ENCODE measurements at regions not wholly inside any gene's neighbourhood (a gene's known extent, or its start where the extent isn't known, plus 50 kb on each side); places are given as distances from the start of the nearest gene placed in this dataset.
A peak's percentile ranks its signal among the peaks of the same experiment; 100 is the strongest.
"Not testable (repeated sequence)": the region's sequence is repeated elsewhere in the genome, so short reads cannot be mapped to it uniquely, and the experiment has no call there.

GRCh38 chr5:8828596-8829322, 717.1 kb downstream of the SEMA5A start:
- DNase-seq = no peak

DNA sequence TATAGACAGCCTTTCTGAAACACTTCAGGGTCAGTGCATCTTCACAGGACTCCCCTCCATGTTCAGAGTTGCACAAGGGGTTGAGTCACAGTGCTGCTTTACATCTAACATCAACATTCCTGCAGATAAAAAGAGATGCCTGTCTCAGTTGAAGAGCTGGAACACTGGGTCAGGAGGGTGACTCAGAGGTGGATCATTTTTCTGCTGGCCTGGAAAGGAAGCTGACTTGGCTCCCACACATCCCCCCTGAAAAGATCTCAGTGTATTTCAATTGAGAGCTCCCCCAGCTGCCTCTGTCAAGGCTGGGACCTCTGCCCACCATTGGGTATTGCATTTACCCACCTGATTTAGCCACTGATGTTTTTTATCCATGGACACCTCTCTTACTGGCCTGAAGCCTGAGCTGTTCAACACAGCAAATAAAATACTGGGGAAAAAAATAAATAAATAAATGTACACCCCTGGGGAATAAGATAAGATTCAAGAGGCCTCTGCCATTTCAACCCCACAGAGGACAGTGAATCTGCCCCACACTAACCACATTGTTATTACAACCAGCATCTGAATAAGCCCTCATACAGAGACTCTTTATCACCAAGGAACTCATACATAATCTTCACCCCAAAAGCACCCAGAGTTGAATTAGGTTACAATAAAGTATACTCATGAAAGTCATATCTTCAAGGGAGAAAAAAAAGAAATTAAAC, 716.4 kb downstream of the SEMA5A start:
- no peak for DNase-seq

DNA sequence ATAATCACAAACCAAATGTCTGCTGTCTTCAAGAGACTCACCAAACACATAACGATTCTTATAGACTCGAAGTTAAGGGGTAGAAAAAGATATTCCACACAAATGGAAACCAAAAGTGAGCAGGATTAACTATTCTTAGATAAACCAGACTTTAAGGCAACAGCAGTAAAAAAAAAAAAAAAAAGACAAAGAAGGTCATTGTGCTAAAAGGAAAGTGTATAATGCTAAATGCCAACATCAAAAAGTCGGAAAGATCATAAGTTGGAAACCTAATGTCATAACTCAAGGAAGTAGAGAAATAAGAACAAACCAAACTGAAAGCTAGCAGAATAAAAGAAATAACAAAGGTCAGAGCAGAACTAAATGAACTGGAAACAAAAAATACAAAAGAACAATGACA, 714.6 kb downstream of the SEMA5A start:
- no peak for DNase-seq

DNA sequence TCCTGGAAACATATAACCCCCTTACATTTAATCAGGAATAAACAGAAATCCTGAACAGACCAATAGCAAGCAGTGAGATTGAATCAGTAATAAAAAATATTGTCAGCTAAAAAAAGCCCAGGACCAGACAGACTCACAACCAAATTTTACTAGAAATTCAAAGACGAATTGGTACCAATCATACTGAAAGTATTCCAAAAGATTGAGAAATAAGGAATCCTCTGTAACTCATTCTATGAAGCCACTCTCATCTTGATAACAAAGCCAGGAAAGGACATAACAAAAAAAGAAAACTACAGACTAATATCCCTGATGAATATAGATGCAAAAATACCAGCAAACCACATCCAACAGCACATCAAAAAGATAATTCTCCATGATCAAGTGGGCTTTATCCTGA, 714.0 kb downstream of the SEMA5A start:
- no peak for DNase-seq

DNA sequence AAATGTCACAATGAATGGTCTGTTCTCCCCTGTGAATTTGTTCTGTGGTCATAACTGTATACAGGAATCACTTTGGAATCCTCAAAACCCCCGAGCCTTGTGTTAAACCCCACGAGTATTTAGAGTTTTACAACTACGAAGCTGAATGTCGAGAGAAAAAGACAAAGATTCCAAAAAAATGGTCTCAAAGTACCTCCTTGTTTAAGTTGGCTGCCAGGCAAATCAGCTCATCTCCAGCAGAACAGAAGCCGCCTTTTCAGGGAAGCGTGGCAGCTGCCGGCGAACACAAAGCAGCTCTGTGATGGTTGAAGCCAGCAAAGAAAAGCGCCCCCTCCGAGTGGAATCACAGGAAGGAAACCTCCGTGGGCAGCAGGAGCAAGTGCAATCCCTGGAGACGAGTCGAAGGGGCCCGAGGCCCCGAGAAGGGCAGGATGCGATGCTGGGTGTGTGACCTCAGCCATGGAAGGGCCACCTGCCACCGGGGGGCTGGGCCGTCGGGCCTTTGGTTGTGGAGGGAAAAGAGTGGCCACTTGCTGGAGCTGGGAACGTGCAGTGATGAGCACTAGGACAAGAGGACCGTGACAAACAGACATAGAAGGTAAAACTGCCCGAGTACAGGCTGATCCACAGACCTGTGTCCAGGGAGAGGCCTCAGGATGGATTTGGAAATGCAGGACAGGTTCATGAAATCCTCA, 706.4 kb downstream of the SEMA5A start:
- DNase-seq = no peak

GRCh38 chr5:8840237-8840636, 705.6 kb downstream of the SEMA5A start:
- no peak for DNase-seq

DNA sequence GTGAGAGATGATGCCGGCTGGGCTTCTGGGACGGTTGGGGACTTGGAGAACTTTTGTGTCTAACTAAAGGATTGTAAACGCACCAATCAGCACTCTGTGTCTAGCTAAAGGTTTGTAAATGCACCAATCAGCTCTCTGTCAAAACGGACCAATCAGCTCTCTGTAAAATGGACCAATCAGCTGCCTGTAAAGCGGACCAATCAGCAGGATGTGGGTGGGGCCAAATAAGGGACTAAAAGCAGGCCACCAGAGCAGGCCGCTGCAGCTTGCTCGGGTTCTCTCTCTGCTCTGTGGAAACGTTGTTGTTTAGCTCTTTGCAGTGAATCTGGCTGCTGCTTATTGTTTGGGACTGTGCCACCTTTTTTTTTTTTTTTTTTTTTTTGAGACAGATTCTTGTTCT, 705.1 kb downstream of the SEMA5A start:
- DNase-seq = not testable (repeated sequence)

DNA sequence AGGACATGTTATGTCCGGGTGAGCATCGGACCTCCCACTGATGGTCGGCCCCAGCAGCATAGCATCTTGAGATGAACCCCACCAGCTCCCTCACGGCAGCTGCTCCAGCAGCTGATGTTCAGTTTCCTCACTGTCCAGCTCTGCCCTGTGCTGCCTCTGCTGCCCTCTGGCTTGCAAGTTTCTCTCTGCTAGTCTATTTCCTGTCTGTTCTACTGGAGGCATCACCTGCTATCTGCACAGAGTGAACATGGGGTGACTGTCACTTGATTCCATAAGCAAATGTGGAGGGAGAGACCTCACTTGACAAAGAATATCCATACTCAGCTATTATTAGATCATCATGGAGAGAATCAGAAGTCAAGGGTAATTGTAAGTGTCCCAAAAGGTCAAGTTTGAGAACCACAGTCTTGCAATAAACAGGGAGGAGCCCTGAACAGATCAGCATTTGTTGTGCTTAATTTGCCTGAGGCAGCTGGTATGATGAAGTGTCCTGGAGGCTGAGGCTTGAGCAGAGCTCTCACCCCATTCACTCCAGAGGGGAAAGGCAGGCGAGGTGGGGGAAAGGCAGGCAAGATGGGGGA, 702.8 kb downstream of the SEMA5A start:
- peak; percentile 51 for DNase-seq

- DNase-seq = peak; percentile 83
These were observed 702.1 kb downstream of the SEMA5A start for GRCh38 chr5:8843771-8844170.

DNA sequence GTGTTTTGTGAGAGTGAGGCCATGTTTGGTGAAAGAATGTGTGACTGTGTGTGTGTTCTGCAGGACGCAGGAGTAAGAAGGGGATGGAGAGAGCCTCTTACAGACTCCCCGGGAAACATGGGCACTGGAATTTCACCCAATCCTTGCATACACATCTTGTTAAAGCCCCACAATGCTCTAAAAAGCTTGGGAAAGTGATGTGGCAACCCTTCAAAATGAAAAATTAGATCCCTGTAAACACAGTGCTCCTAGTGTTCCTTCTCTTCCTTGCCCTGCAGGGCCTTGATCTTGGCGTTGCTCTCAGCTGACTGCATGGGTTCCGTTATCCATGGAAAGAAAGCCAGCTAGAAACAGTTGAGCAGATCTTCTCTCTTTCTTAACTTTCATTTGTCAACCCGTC, 701.7 kb downstream of the SEMA5A start:
- no peak for DNase-seq

DNA sequence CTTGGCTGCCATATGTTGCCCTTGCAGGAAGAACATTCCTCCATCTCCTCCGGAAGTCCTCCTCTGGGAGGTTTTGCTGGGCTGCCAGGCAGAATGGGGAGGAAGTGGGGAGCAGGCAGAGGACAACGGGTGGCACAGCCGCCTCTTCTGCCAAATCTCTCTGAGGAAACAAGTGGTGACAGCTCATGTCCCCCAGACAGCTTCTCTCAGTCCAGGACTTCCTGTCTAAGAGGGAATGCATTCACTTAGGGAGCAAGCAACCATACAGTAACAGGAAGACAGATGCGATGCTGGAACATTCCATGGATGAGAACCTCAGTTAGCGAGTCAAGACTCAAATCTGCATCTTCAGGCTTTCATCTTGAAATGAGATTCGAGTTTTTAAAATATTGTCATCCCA, 701.0 kb downstream of the SEMA5A start:
- DNase-seq = no peak

- DNase-seq = no peak
These were observed 700.6 kb downstream of the SEMA5A start for GRCh38 chr5:8845296-8845695.

DNA sequence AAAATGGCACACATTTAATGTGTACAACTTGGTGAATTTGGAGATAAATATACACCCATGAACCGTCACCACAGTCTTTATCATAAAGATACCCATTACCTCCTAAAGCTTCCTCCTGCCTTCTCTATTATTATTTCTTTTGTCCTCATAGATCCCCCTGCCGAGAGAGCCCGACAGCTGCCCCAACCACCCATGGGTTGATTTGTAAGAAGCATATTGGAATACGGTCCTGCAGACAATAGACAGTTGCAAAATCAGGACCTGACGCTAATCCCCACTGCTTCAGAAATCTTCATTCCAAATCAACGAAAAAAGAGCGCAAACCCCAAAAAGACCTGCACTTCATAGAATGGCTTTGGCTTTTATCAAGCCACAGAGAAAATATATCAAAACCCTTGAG, 697.5 kb downstream of the SEMA5A start:
- no peak for DNase-seq

DNA sequence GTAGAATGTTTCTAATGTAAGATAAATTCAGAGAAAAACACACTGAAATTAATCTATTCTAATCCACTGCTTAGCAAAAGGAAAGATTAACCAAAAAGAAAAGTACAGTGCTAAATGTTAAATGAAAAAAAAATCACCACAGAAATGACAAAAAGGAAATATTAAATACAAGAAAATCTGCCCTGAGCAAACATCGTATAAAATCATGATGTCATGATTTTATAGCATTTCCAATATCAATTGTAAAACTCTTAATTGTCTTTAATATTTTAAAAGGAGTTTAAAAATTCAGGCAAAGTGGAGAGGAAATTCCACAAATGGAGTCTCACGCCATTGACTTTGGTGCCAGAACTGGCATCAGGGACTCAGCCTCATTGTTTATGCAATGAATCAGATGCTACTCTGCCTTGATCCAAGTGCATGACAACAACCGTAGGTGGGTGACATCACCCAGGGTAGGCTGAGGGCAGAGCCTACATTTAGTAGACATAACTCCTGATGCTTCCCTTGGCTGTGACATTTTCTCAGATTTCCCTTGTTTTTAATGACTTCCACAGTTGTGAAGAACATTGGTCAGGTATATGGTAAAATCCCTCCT, 696.8 kb downstream of the SEMA5A start:
- no peak for DNase-seq

DNA sequence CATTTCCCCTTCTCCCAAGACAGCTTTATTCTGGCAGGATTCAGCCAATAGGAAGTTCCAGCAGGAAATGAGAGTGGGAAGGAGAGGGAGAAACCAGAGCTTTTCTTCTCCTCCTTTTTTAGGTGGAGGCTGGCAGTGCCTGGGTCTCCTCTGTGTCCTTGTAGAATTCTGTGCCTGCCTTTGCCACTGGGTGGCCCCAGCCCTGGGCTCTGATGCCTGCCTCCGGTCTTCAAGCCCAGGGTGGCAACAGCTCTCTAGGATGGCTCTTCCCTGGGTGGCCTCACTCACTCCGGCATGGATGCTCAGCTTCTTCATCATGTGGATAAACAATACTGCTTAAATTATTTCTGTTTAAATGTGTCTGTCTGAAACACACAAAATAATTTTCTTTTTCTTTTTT, 694.8 kb downstream of the SEMA5A start:
- DNase-seq = no peak

DNA sequence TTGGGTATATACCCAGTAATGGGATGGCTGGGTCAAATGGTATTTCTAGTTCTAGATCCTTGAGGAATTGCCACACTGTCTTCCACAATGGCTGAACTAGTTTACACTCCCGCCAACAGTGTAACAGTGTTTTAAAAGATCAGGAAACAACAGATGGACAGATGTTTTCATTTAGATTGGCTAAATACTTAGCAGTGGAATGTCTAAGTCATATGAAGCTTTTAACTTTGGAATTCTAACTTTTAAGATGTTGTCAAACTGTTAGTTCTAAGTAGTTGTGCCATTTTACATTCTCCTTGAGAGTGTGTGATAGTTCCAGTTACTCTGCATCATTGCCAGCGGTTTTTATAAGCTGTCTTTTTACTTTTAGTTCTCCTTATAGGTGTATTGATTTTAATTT, 688.8 kb downstream of the SEMA5A start:
- DNase-seq = no peak

DNA sequence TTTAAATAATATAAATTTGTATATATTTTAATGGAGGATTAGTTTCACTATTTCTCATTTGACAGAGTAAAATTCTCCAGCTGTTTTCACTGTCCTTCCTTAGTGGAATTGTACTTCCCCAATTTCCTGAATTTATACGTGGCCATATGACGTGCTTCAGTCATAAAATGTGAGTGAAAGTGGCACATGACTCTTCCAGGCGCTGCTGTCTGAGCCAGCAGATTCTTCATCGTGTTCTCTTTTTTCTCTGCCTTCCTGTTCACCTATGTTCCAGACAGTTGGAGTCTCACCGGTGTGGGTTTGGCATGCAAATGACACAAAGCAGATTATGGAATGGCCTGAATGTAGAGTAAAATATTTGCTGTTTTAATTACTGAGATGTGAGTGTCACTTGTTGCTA, 684.1 kb downstream of the SEMA5A start:
- no peak for DNase-seq

DNA sequence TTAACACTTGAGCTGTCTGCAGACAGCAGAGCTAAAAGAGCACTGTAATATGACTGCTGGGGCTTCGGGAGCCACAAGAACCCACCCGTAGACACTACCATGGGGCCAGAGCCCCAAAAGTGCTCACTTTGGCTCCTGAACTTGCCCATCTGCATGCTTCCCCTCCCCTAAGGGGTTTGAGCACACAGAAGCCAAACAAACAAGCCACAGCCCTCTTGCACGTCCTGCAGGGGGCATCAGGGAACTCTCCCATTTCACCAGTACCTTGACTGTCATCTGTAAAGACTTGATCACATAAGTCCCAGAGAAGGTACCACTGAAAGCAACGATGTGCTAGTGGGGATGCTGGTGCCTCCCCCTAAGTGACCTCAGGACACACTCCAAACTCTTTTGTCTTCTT, 681.8 kb downstream of the SEMA5A start:
- DNase-seq = no peak

- no peak for DNase-seq
These were observed 680.6 kb downstream of the SEMA5A start for GRCh38 chr5:8865266-8865665.

DNA sequence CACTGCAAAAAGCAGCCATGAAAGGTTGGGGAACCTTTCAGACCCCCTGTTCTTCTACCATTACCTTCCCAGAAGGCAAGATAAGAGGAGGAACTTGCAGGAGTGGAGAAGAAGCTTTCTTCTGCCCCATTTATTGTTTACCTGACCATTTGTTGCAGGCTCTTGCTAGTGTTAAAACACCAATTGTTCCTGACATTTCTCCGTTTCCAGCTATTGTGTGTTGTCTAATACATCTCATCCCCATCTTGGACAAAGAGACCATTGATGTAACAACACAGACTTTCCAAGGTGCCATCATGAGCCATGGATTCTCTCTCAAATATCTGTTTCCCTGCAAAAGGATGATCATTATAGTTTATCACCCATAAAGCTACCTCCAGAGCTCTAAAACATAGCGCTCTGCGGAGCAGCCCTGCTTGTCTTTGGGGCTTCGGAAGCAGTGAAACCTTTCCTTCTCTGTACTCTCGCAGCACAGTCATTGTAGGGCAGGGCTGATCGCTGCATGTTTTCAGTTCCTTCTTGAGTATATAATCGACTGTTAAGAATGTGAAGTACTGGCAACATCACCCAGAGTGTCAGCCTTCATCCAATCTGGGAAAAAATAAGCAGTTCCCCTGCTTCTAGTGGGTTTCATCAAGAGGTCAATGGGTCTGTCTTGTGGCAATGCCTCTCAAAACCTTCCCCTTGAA, 680.0 kb downstream of the SEMA5A start:
- no peak for DNase-seq

- no peak for DNase-seq
These were observed 677.6 kb downstream of the SEMA5A start for GRCh38 chr5:8868283-8868682.

DNA sequence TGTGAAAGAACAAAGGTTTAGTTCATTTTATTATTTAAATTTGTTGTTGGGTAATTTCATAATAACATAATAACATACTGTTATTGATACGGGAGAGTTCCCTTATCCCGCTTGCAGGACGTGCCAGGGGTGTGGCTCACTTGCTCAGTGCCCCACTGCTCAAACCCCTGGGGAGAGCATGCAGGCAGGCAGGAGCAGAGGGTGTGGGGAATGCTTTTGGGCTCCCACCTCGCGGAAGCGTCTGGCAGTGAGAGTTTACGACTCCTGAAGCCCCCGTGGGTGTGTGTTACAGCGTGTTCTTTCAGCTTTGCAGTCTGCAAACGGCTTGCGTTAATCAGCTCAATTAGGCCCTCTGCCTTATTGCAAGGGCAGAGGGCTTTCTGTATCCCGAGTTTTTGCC, 675.9 kb downstream of the SEMA5A start:
- no peak for DNase-seq
